PC-9 (cell line): ENCODE measurements at regions not wholly inside any gene's neighbourhood (a gene's known extent, or its start where the extent isn't known, plus 50 kb on each side); places are given as distances from the start of the nearest gene placed in this dataset.

Experiments used
- BruUV-seq: library from RNA; stranded (reverse); fragments of 400-500 nt; replicated peaks from 2 replicates; lab custom pipeline; 2021; lab: Mats Ljungman, UMichigan
- CTCF ChIA-PET: fragments of 300-600 bp; sonication (Branson Sonifier 250); formaldehyde crosslinking; loops from one replicate; lab custom pipeline; 2022; ENCODE audit warnings: antibody characterized with exemption; lab: Charles Lee
- POLR2A ChIA-PET: fragments of 300-600 bp; sonication (Branson Sonifier 250); formaldehyde crosslinking; loops from one replicate; lab custom pipeline; 2022; ENCODE audit warnings: antibody characterized with exemption; ENCODE audit not compliant: unreplicated experiment; lab: Charles Lee
- DNase-seq, 2 experiments: peaks; one replicate each; pipeline versions ENCODE4 v3.0.0 to v3.0.0-alpha.2; 2015 to 2022; ENCODE audit warnings: mixed read lengths in 1 of 2
- H2AFZ ChIP-seq: fragments of 200-600 bp; sonication (generic); 2 replicates; pipeline ENCODE4 v1.8.1; 2017; ENCODE audit warnings: antibody characterized with exemption
- H3F3A ChIP-seq: fragments of 200-600 bp; sonication (generic); 2 replicates; pipeline ENCODE4 v1.8.1; 2017; ENCODE audit warnings: antibody characterized with exemption, mild to moderate bottlenecking, low read depth; ENCODE audit not compliant: insufficient read depth
- H3K27ac ChIP-seq: fragments of 200-600 bp; sonication (generic); 2 replicates; pipeline ENCODE4 v1.6.1; 2016; ENCODE audit warnings: mixed run types
- H3K27me3 ChIP-seq: fragments of 200-600 bp; sonication (generic); 2 replicates; pipeline ENCODE4 v1.6.1; 2016; ENCODE audit warnings: low read depth, mixed run types; ENCODE audit not compliant: insufficient read depth
- H3K36me3 ChIP-seq: fragments of 200-600 bp; sonication (generic); 2 replicates; pipeline ENCODE4 v1.6.1; 2016; ENCODE audit warnings: low read depth, mixed run types
- H3K4me1 ChIP-seq: fragments of 200-600 bp; sonication (generic); replicated peaks from 2 replicates; pipeline ENCODE4 v1.6.1; 2016; ENCODE audit warnings: mixed run types; ENCODE audit not compliant: insufficient read depth
- H3K4me2 ChIP-seq: fragments of 200-600 bp; sonication (generic); 2 replicates; pipeline ENCODE4 v1.6.1; 2017; ENCODE audit warnings: mixed run types
- H3K4me3 ChIP-seq: fragments of 200-600 bp; sonication (generic); 2 replicates; pipeline ENCODE4 v1.6.1; 2016; ENCODE audit warnings: mixed run types
- H3K79me2 ChIP-seq: fragments of 200-600 bp; sonication (generic); 2 replicates; pipeline ENCODE4 v1.6.1; 2017; ENCODE audit warnings: low read depth, mixed run types
- H3K9me2 ChIP-seq: fragments of 200-600 bp; sonication (generic); 2 replicates; pipeline ENCODE4 v1.8.1; 2017; ENCODE audit warnings: mild to moderate bottlenecking; ENCODE audit not compliant: insufficient read depth
- H3K9me3 ChIP-seq: fragments of 200-600 bp; sonication (generic); 2 replicates; pipeline ENCODE4 v1.8.1; 2016; ENCODE audit warnings: low read depth; ENCODE audit not compliant: insufficient read depth
- H4K20me1 ChIP-seq: fragments of 200-600 bp; sonication (generic); 2 replicates; pipeline ENCODE4 v1.8.1; 2017; ENCODE audit not compliant: insufficient read depth
- CTCF ChIP-seq: fragments of 200-600 bp; sonication (generic); conservative IDR thresholded peaks from 2 replicates; pipeline ENCODE4 v1.6.1; 2017; ENCODE audit warnings: mixed run types, antibody characterized with exemption, mild to moderate bottlenecking, moderate library complexity
- EZH2 ChIP-seq: fragments of 200-600 bp; sonication (generic); IDR thresholded peaks from 2 replicates; pipeline ENCODE4 v1.8.0; 2017; ENCODE audit warnings: antibody characterized with exemption, low read depth
- intact Hi-C: fragments of 100-400 bp; cut with micrococcal nuclease; formaldehyde crosslinking; loops from one replicate; pipeline ENCODE4 v1.10.0; 2022; ENCODE audit not compliant: unreplicated experiment

- no peaks in the 10 kb centered on the region for H3K36me3 ChIP-seq
- TF ChIP-seq EZH2, result no peak
- TF ChIP-seq CTCF, result no peak
- H3K4me1 ChIP-seq, result no peaks in the 10 kb centered on the region
- H3K4me2 ChIP-seq, result no peak overlapping the region
- H3F3A ChIP-seq, result no peaks in the 10 kb centered on the region
- peaks cover 86% of the 10 kb centered on the region for H3K27me3 ChIP-seq
- no peak overlapping the region for H3K27ac ChIP-seq
- ChIA-PET CTCF (no interaction called here), POLR2A (no interaction called here)
- no peaks in the 10 kb centered on the region for H3K9me3 ChIP-seq
- H4K20me1 ChIP-seq, result no peaks in the 10 kb centered on the region
- intact Hi-C loops, result no loop called here
- H3K9me2 ChIP-seq, result no peaks in the 10 kb centered on the region
- no peak for DNase-seq
- H3K4me3 ChIP-seq, result no peak overlapping the region
- no peak overlapping the region for H2AFZ ChIP-seq
- no peaks in the 10 kb centered on the region for H3K79me2 ChIP-seq
- BruUV-seq, result no TSS peak
Observed at GRCh38 chr12:108432423-108433121, 82.5 kb upstream of the FICD start.

GRCh38 chr12:108430926-108431325, 84.2 kb upstream of the FICD start:
- TF ChIP-seq CTCF (no peak), EZH2 (no peak)
- H3K4me2 ChIP-seq, result no peak overlapping the region
- intact Hi-C loops, result no loop called here

GRCh38 chr12:108430245-108430644, 84.8 kb upstream of the FICD start:
- CTCF ChIA-PET, result no interaction called here
- BruUV-seq, result no TSS peak
- no peaks in the 10 kb centered on the region for H3F3A ChIP-seq

More at GRCh38 chr12:108430926-108431325, 84.2 kb upstream of the FICD start:
- ChIA-PET CTCF (no interaction called here), POLR2A (no interaction called here)
- no peak overlapping the region for H3K4me3 ChIP-seq
- H3K36me3 ChIP-seq, result no peaks in the 10 kb centered on the region
- H3K79me2 ChIP-seq, result no peaks in the 10 kb centered on the region
- BruUV-seq, result no TSS peak
- no peaks in the 10 kb centered on the region for H4K20me1 ChIP-seq
- peaks cover 85% of the 10 kb centered on the region for H3K27me3 ChIP-seq
- no peak overlapping the region for H3K27ac ChIP-seq
- no peaks in the 10 kb centered on the region for H3K9me3 ChIP-seq
- no peak overlapping the region for H2AFZ ChIP-seq
- H3K4me1 ChIP-seq, result no peaks in the 10 kb centered on the region
- no peaks in the 10 kb centered on the region for H3K9me2 ChIP-seq
- DNase-seq, result no peak
- no peaks in the 10 kb centered on the region for H3F3A ChIP-seq

More at GRCh38 chr12:108430245-108430644, 84.8 kb upstream of the FICD start:
- Histone ChIP-seq H3K4me1 (no peaks in the 10 kb centered on the region), H2AFZ (no peak overlapping the region), H3K4me3 (no peak overlapping the region), H3K27me3 (peaks cover 78% of the 10 kb centered on the region), H3K4me2 (no peak overlapping the region), H3K9me2 (no peaks in the 10 kb centered on the region), H3K27ac (no peak overlapping the region), H3K9me3 (no peaks in the 10 kb centered on the region), H3K36me3 (no peaks in the 10 kb centered on the region), H3K79me2 (no peaks in the 10 kb centered on the region), H4K20me1 (no peaks in the 10 kb centered on the region)
- intact Hi-C loops, result no loop called here
- POLR2A ChIA-PET, result no interaction called here
- no peak for DNase-seq
- TF ChIP-seq CTCF, result no peak
- no peak for TF ChIP-seq EZH2
